ENCODE measurements at regions not wholly inside any gene's neighbourhood (a gene's known extent, or its start where the extent isn't known, plus 50 kb on each side); places are given as distances from the start of the nearest gene placed in this dataset.
A peak's percentile ranks its signal among the peaks of the same experiment; 100 is the strongest.

DNA sequence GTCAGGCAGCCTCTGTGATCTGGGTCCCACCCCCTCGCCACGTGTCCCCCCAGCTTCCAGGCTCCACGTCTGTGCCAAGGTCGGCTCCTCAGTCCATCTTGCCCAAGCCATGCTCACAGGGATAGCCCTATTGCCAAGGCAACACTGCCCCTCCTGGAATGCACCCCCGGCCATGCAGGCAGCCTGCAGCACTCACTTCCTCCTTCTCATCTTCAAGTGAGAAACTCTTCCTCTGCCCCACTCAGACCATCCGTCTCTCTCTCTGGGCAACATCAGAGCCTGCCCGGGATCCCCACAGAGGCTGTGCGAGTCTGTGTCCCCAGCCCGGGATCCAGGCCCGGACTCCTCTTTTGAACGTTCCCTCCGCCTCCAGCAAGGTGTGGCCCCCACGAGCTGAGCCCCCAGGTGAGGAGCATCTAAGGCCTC is 852.3 kb downstream of the BRD1 start:
- H3K27me3 ChIP-seq (ENCODE audit: control insufficient read depth, insufficient read depth, low read length): no peaks in the 10 kb centered on the region
- no peaks in the 10 kb centered on the region for H3K36me3 ChIP-seq (ENCODE audit: control insufficient read depth, insufficient read depth, low read length)
- FAIRE-seq: no peak
- TF ChIP-seq, protein P1, sequence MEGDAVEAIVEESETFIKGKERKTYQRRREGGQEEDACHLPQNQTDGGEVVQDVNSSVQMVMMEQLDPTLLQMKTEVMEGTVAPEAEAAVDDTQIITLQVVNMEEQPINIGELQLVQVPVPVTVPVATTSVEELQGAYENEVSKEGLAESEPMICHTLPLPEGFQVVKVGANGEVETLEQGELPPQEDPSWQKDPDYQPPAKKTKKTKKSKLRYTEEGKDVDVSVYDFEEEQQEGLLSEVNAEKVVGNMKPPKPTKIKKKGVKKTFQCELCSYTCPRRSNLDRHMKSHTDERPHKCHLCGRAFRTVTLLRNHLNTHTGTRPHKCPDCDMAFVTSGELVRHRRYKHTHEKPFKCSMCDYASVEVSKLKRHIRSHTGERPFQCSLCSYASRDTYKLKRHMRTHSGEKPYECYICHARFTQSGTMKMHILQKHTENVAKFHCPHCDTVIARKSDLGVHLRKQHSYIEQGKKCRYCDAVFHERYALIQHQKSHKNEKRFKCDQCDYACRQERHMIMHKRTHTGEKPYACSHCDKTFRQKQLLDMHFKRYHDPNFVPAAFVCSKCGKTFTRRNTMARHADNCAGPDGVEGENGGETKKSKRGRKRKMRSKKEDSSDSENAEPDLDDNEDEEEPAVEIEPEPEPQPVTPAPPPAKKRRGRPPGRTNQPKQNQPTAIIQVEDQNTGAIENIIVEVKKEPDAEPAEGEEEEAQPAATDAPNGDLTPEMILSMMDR (IDR thresholded peaks at IDR 0.05; ENCODE audit: insufficient read depth, low read length, severe bottlenecking): no peak
- no peak overlapping the region for H3K4me3 ChIP-seq (ENCODE audit: low read depth, low read length)
- no peak for DNase-seq (ENCODE audit: low read depth)

DNA sequence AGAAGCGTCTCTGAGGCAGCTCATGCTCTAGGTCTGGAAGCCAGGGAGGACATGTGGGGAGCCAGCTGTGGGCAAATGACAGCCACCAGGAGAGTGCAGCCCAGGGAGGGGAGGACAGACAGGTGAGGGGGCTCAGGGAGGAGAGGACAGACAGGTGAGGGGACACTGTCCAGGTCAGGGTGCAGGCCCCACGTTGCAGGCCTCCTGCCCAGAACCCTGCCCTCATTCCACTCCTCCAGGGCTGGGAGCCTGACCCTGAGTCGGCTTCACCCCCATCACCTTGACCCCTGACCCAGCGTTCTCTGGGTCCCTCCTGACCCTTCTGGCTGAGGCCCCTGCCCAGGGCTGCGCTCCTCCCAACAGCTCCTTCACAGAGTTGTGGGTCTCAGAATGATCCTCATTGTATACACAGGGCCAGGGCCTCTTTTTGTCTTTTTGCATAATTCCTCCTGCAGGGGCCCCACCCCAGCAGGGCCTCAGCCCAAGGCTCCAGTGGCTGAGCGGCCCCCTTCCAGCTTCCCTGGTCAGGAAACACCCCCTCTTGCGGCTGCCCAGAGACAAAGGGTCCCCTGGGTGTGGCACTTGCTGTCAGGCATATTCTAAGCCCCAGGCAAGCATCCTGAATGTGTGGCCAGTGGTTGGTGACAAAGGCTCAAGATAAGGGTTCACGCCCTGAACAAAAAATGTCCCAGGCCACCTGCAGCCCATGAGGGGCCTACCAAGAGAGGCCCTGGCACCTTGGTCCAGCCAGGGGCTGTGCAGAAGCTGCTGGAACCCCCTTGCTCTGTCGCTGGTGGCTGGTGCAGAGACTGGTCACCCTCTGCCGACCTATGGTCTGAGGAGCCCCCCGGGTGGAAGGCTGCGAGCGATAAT is 853.0 kb downstream of the BRD1 start:
- no peak for DNase-seq (ENCODE audit: low read depth)

DNA sequence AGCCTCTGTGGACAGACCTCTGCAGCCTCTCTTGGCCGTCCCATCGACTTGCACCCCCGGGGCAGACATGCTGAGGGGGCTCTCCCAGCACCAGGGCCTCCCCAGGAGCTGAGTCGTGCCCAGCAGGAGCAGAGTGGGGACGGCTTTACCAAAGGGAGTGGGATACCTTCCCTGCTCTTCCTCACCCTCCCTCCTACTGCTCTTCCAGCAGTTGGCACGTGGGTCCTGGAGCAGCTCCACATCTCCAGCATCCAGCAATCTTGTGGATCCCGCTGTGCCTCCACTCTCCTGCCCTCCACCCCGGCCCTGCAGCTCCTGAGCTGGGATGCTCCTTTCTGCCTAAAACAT is 854.0 kb downstream of the BRD1 start:
- DNase-seq (ENCODE audit: low read depth) (no peak), FAIRE-seq (no peak)
- TF ChIP-seq, protein P1 (IDR thresholded peaks at IDR 0.05; ENCODE audit: insufficient read depth, low read length, severe bottlenecking): no peak
- no peaks in the 10 kb centered on the region for H3K36me3 ChIP-seq (ENCODE audit: control insufficient read depth, insufficient read depth, low read length)
- H3K4me3 ChIP-seq (ENCODE audit: low read depth, low read length): no peak overlapping the region
- H3K27me3 ChIP-seq (ENCODE audit: control insufficient read depth, insufficient read depth, low read length): no peaks in the 10 kb centered on the region

More for the DNA sequence above, 853.0 kb downstream of the BRD1 start:
- no peak overlapping the region for H3K4me3 ChIP-seq (ENCODE audit: low read depth, low read length)
- TF ChIP-seq, protein P1 (IDR thresholded peaks at IDR 0.05; ENCODE audit: insufficient read depth, low read length, severe bottlenecking): no peak
- no peaks in the 10 kb centered on the region for H3K27me3 ChIP-seq (ENCODE audit: control insufficient read depth, insufficient read depth, low read length)
- H3K36me3 ChIP-seq (ENCODE audit: control insufficient read depth, insufficient read depth, low read length): no peaks in the 10 kb centered on the region
- no peak for FAIRE-seq

- DNase-seq (ENCODE audit: low read depth): no peak
- no peak for FAIRE-seq
- TF ChIP-seq, protein P1 (IDR thresholded peaks at IDR 0.05; ENCODE audit: insufficient read depth, low read length, severe bottlenecking): no peak
- no peaks in the 10 kb centered on the region for H3K27me3 ChIP-seq (ENCODE audit: control insufficient read depth, insufficient read depth, low read length)
- no peaks in the 10 kb centered on the region for H3K36me3 ChIP-seq (ENCODE audit: control insufficient read depth, insufficient read depth, low read length)
- H3K4me3 ChIP-seq (ENCODE audit: low read depth, low read length): no peak overlapping the region
Measured at GRCh38 chr22:48972979-48973693, 854.5 kb downstream of the BRD1 start.

GRCh38 chr22:48968201-48968959 is 859.3 kb downstream of the BRD1 start:
- DNase-seq (ENCODE audit: low read depth) (peak; percentile 1), FAIRE-seq (no peak)
- Histone ChIP-seq H3K27me3 (ENCODE audit: control insufficient read depth, insufficient read depth, low read length) (no peaks in the 10 kb centered on the region), H3K36me3 (ENCODE audit: control insufficient read depth, insufficient read depth, low read length) (no peaks in the 10 kb centered on the region), H3K4me3 (ENCODE audit: low read depth, low read length) (no peak overlapping the region)
- TF ChIP-seq, protein P1 (IDR thresholded peaks at IDR 0.05; ENCODE audit: insufficient read depth, low read length, severe bottlenecking): no peak

Data from bronchial epithelial cell (primary cell).